ENCODE measurements at regions not wholly inside any gene's neighbourhood (a gene's known extent, or its start where the extent isn't known, plus 50 kb on each side); places are given as distances from the start of the nearest gene placed in this dataset.

DNA sequence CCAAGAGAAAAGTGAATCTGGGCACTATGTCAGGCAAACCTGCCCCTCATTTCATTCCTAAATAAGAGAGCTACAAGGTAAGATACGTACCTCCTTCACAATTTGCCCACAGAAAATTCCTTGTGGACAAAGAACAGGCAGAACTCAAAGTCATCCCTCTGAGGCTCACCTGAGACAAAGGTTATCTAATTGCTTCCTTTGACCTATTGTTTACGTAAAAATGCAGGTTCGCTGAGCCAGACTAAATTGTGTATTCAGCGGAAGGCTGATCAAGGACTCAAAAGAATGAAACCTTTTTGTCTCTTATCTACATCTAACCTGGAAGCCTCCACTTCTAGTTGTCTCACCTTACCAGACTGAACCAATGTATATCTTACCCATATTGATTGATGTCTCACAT is 213.3 kb downstream of the POSTN start:
- TF ChIP-seq CTCF (IDR thresholded peaks at IDR 0.05) (no peak), CEBPB (IDR thresholded peaks at IDR 0.05) (no peak), HDAC2 (IDR thresholded peaks at IDR 0.05) (no peak), RFX5 (IDR thresholded peaks at IDR 0.05) (no peak), MAX (IDR thresholded peaks at IDR 0.05) (no peak), RNF2 (IDR thresholded peaks at IDR 0.05; ENCODE audit: borderline replicate concordance, low read depth) (no peak), KDM1A (IDR thresholded peaks at IDR 0.05; ENCODE audit: low read depth) (no peak), POLR2AphosphoS2 (conservative IDR thresholded peaks at IDR 0.05; ENCODE audit: low read length) (no peak), POLR2A (IDR thresholded peaks at IDR 0.05; ENCODE audit: low read length) (no peak), SMC3 (IDR thresholded peaks at IDR 0.05) (no peak)
- TF ChIP-seq, protein P1, sequence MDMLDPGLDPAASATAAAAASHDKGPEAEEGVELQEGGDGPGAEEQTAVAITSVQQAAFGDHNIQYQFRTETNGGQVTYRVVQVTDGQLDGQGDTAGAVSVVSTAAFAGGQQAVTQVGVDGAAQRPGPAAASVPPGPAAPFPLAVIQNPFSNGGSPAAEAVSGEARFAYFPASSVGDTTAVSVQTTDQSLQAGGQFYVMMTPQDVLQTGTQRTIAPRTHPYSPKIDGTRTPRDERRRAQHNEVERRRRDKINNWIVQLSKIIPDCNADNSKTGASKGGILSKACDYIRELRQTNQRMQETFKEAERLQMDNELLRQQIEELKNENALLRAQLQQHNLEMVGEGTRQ (IDR thresholded peaks at IDR 0.05): no peak
